Mucosa of stomach (tissue), 1 donor: ENCODE measurements at regions not wholly inside any gene's neighbourhood (a gene's known extent, or its start where the extent isn't known, plus 50 kb on each side); places are given as distances from the start of the nearest gene placed in this dataset.
"Not testable (repeated sequence)": the region's sequence is repeated elsewhere in the genome, so short reads cannot be mapped to it uniquely, and the experiment has no call there.

Source experiments
- H3K27me3 ChIP-seq: one replicate; pipeline ENCODE4 v1.7.0; 2013; ENCODE audit warnings: mild to moderate bottlenecking, low read length; ENCODE audit not compliant: control insufficient read depth, insufficient read depth
- H3K36me3 ChIP-seq: one replicate; pipeline ENCODE4 v1.7.0; 2013; ENCODE audit warnings: low read length; ENCODE audit not compliant: control insufficient read depth, insufficient read depth
- H3K4me1 ChIP-seq: one replicate; pipeline ENCODE4 v1.7.0; 2013; ENCODE audit warnings: mild to moderate bottlenecking, low read length; ENCODE audit not compliant: control insufficient read depth, insufficient read depth
- H3K4me3 ChIP-seq: one replicate; pipeline ENCODE4 v1.7.0; 2013; ENCODE audit warnings: low read length
- H3K9ac ChIP-seq: one replicate; pipeline ENCODE4 v1.7.0; 2013; ENCODE audit warnings: mild to moderate bottlenecking, low read length, moderate library complexity
- H3K9me3 ChIP-seq: one replicate; pipeline ENCODE4 v1.7.0; 2013; ENCODE audit warnings: mild to moderate bottlenecking, low read length, moderate library complexity; ENCODE audit not compliant: control insufficient read depth
- donor health status: Pancreatic carcinoma.

- Histone ChIP-seq H3K27me3 (peaks cover 17% of the 10 kb centered on the region), H3K4me3 (no peak overlapping the region), H3K9me3 (no peaks in the 10 kb centered on the region), H3K36me3 (no peaks in the 10 kb centered on the region), H3K9ac (no peak overlapping the region), H3K4me1 (no peaks in the 10 kb centered on the region)
Observed at GRCh38 chr16:87048730-87049115, 268.5 kb downstream of the C16orf95 start.

GRCh38 chr16:87049216-87049615 lies 268.0 kb downstream of the C16orf95 start:
- H3K4me1 ChIP-seq, H3K4me3 ChIP-seq, H3K9ac ChIP-seq, H3K9me3 ChIP-seq, H3K36me3 ChIP-seq: not testable (repeated sequence)
- H3K27me3 ChIP-seq, result peaks cover 15% of the 10 kb centered on the region

GRCh38 chr16:87050142-87050541 lies 267.1 kb downstream of the C16orf95 start:
- H3K36me3 ChIP-seq, result no peaks in the 10 kb centered on the region
- no peak overlapping the region for H3K9ac ChIP-seq
- H3K4me3 ChIP-seq, result no peak overlapping the region
- no peaks in the 10 kb centered on the region for H3K4me1 ChIP-seq
- H3K9me3 ChIP-seq, result no peaks in the 10 kb centered on the region
- H3K27me3 ChIP-seq, result peaks cover 10% of the 10 kb centered on the region

- Histone ChIP-seq H3K4me1 (no peaks in the 10 kb centered on the region), H3K36me3 (no peaks in the 10 kb centered on the region), H3K9ac (no peak overlapping the region), H3K27me3 (peaks cover 15% of the 10 kb centered on the region), H3K9me3 (no peaks in the 10 kb centered on the region), H3K4me3 (no peak overlapping the region)
Observed at GRCh38 chr16:87051526-87052320, 265.5 kb downstream of the C16orf95 start.

- Histone ChIP-seq H3K4me1 (no peaks in the 10 kb centered on the region), H3K36me3 (no peaks in the 10 kb centered on the region), H3K9me3 (no peaks in the 10 kb centered on the region), H3K27me3 (peaks cover 17% of the 10 kb centered on the region), H3K4me3 (no peak overlapping the region), H3K9ac (no peak overlapping the region)
Observed at GRCh38 chr16:87052506-87052905, 264.7 kb downstream of the C16orf95 start.

- H3K4me1 ChIP-seq, result no peaks in the 10 kb centered on the region
Observed at GRCh38 chr16:87053016-87053982, 263.9 kb downstream of the C16orf95 start.

GRCh38 chr16:87054154-87054553 lies 263.0 kb downstream of the C16orf95 start:
- H3K27me3 ChIP-seq, result peaks cover 17% of the 10 kb centered on the region
- no peak overlapping the region for H3K4me3 ChIP-seq
- no peak overlapping the region for H3K9ac ChIP-seq
- no peaks in the 10 kb centered on the region for H3K9me3 ChIP-seq
- H3K36me3 ChIP-seq, result no peaks in the 10 kb centered on the region
- no peaks in the 10 kb centered on the region for H3K4me1 ChIP-seq

More at GRCh38 chr16:87053016-87053982, 263.9 kb downstream of the C16orf95 start:
- Histone ChIP-seq H3K4me3 (no peak overlapping the region), H3K9me3 (no peaks in the 10 kb centered on the region), H3K9ac (no peak overlapping the region), H3K27me3 (peaks cover 17% of the 10 kb centered on the region), H3K36me3 (no peaks in the 10 kb centered on the region)

GRCh38 chr16:87054856-87055255 lies 262.3 kb downstream of the C16orf95 start:
- Histone ChIP-seq H3K9ac (no peak overlapping the region), H3K4me3 (no peak overlapping the region), H3K36me3 (no peaks in the 10 kb centered on the region), H3K27me3 (peaks cover 19% of the 10 kb centered on the region), H3K9me3 (no peaks in the 10 kb centered on the region), H3K4me1 (no peaks in the 10 kb centered on the region)

GRCh38 chr16:87056083-87056482 lies 261.1 kb downstream of the C16orf95 start:
- H3K36me3 ChIP-seq, result no peaks in the 10 kb centered on the region
- H3K9me3 ChIP-seq, result no peaks in the 10 kb centered on the region
- H3K27me3 ChIP-seq, result peaks cover 22% of the 10 kb centered on the region
- H3K4me3 ChIP-seq, result no peak overlapping the region
- H3K9ac ChIP-seq, result no peak overlapping the region
- H3K4me1 ChIP-seq, result no peaks in the 10 kb centered on the region

- H3K9ac ChIP-seq, result no peak overlapping the region
- H3K4me3 ChIP-seq, result no peak overlapping the region
- H3K4me1 ChIP-seq, result no peaks in the 10 kb centered on the region
- no peaks in the 10 kb centered on the region for H3K9me3 ChIP-seq
- H3K27me3 ChIP-seq, result peaks cover 22% of the 10 kb centered on the region
- H3K36me3 ChIP-seq, result no peaks in the 10 kb centered on the region
Observed at GRCh38 chr16:87056551-87056950, 260.6 kb downstream of the C16orf95 start.

GRCh38 chr16:87057211-87057881 lies 259.8 kb downstream of the C16orf95 start:
- Histone ChIP-seq H3K4me1 (no peaks in the 10 kb centered on the region), H3K36me3 (no peaks in the 10 kb centered on the region), H3K9ac (no peak overlapping the region), H3K27me3 (peaks cover 17% of the 10 kb centered on the region), H3K9me3 (no peaks in the 10 kb centered on the region), H3K4me3 (no peak overlapping the region)
